T-cell (primary cell): ENCODE measurements at regions not wholly inside any gene's neighbourhood (a gene's known extent, or its start where the extent isn't known, plus 50 kb on each side); places are given as distances from the start of the nearest gene placed in this dataset.

Source experiments
- ATAC-seq, 4 experiments: fragments of 200-7000 bp in 3 of 4; fragments of 150-1000 bp in 1 of 4; cut with Tn5 transposase; replicated peaks in 1 of 4; 1 replicate in 3 of 4; 2 replicates in 1 of 4; pipeline ENCODE4 v1.10.0; 2021; ENCODE audit warnings: moderate library complexity in 3 of 4, mild to moderate bottlenecking in 2 of 4, moderate number of reproducible peaks in 1 of 4
- CTCF ChIA-PET, 2 donors: fragments of 300-600 bp; sonication (Branson Sonifier 250); formaldehyde crosslinking; loops; one replicate each; lab custom pipeline; 2022; ENCODE audit warnings: antibody characterized with exemption in 2 of 2; lab: Charles Lee
- POLR2A ChIA-PET, 2 donors: fragments of 300-600 bp; sonication (Branson Sonifier 250); formaldehyde crosslinking; loops; one replicate each; lab custom pipeline; 2022; ENCODE audit warnings: antibody characterized with exemption in 2 of 2; lab: Charles Lee
- DNase-seq, 35 experiments: peaks; one replicate each; pipeline versions ENCODE4 v3.0.0 to v3.0.0-alpha.2; 2013 to 2023
- H3K27ac ChIP-seq: one replicate; pipeline ENCODE4 v1.5.1; 2013; ENCODE audit warnings: low read length
- H3K27me3 ChIP-seq, 2 experiments: replicated peaks in 1 of 2; 1 replicate in 1 of 2; 2 replicates in 1 of 2; pipeline versions ENCODE4 v1.6.1 to v1.7.0; 2013; ENCODE audit warnings: low read length in 1 of 2, mixed read lengths in 1 of 2; ENCODE audit not compliant: control insufficient read depth in 2 of 2, insufficient read depth in 2 of 2; ENCODE audit errors: extremely low read depth in 1 of 2
- H3K36me3 ChIP-seq, 2 donors: 1 replicate in 1 of 2; 2 replicates in 1 of 2; pipeline versions ENCODE4 v1.6.1 to v1.7.0; 2013; ENCODE audit warnings: low read length in 1 of 2; ENCODE audit not compliant: control insufficient read depth in 2 of 2, insufficient read depth in 1 of 2; ENCODE audit errors: extremely low read depth in 1 of 2
- H3K4me1 ChIP-seq, 2 experiments: 1 replicate in 1 of 2; 2 replicates in 1 of 2; pipeline versions ENCODE4 v1.6.1 to v1.7.0; 2013; ENCODE audit warnings: low read length in 2 of 2, mixed read lengths in 1 of 2; ENCODE audit not compliant: insufficient read depth in 2 of 2, control insufficient read depth in 1 of 2; ENCODE audit errors: extremely low read depth in 1 of 2
- H3K4me3 ChIP-seq, 2 donors: 1 replicate in 1 of 2; 2 replicates in 1 of 2; pipeline versions ENCODE4 v1.5.1 to v1.7.0; 2013; ENCODE audit warnings: mild to moderate bottlenecking in 2 of 2, low read length in 1 of 2, moderate library complexity in 1 of 2; ENCODE audit not compliant: control insufficient read depth in 1 of 2; ENCODE audit errors: extremely low read depth in 1 of 2
- H3K9me3 ChIP-seq: 2 replicates; pipeline ENCODE4 v1.7.0; 2013
- H3K27ac Mint-ChIP-seq, 2 donors: one replicate each; pipeline ENCODE4 v1.8.0; 2020 to 2021; ENCODE audit warnings: mild to moderate bottlenecking in 2 of 2, mixed read lengths in 2 of 2
- H3K27me3 Mint-ChIP-seq, 2 donors: one replicate each; pipeline ENCODE4 v1.8.0; 2021 to 2022; ENCODE audit warnings: mixed read lengths in 2 of 2
- H3K36me3 Mint-ChIP-seq: one replicate; pipeline ENCODE4 v1.8.0; 2021; ENCODE audit warnings: mixed read lengths
- H3K4me1 Mint-ChIP-seq, 3 donors: one replicate each; pipeline ENCODE4 v1.8.0; 2020 to 2022; ENCODE audit warnings: mixed read lengths in 3 of 3, mild to moderate bottlenecking in 1 of 3
- H3K4me3 Mint-ChIP-seq, 3 donors: one replicate each; pipeline ENCODE4 v1.8.0; 2020 to 2022; ENCODE audit warnings: mild to moderate bottlenecking in 3 of 3, mixed read lengths in 3 of 3, moderate library complexity in 3 of 3
- H3K9me3 Mint-ChIP-seq, 3 donors: one replicate each; pipeline ENCODE4 v1.8.0; 2020 to 2022; ENCODE audit warnings: mixed read lengths in 3 of 3
- WGBS: methylation state at CpG from one replicate; pipeline ENCODE4 v1.1.5; 2013; ENCODE audit warnings: missing lambda C conversion rate; ENCODE audit not compliant: insufficient coverage; 5-methylcytosine and 5-hydroxymethylcytosine counted together

DNA sequence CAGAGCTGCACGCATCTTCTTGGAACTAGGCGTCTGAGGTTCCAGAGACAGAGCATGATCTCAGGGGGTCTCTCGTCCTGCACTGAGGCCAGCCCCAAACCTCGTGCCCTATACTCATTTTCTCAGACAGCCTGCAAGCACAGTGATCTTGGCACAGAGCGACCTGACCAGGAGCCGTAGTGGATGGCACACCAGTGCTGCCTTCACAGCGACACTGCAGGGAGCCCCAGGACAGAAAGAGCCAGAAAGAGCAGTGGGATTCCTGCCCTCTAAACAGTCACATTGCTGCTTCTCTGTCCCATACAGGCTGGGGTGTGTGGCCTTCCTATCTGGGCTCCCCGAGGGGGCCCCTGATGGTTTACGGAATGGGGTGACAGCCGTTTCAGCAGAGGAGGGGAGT is 131.0 kb downstream of the RBFOX3 start:
- ChIA-PET POLR2A (no interaction called here), CTCF (no interaction called here)
- 71% methylated on average over 7 of the region's 10 CpGs for WGBS
- no peak overlapping the region for H3K27ac Mint-ChIP-seq
- H3K36me3 Mint-ChIP-seq: no peaks in the 10 kb centered on the region
- no peak overlapping the region for H3K4me3 Mint-ChIP-seq
- peaks cover 46 to 74% of the 10 kb centered on the region in 2 donors for H3K27me3 Mint-ChIP-seq
- Histone ChIP-seq H3K4me3 (no peak overlapping the region), H3K27me3 (peaks cover 0 to 83% of the 10 kb centered on the region in 2 experiments), H3K9me3 (no peaks in the 10 kb centered on the region), H3K27ac (no peak overlapping the region), H3K36me3 (no peaks in the 10 kb centered on the region), H3K4me1 (no peaks in the 10 kb centered on the region)
- ATAC-seq (no peak), DNase-seq (no peak)
- H3K4me1 Mint-ChIP-seq: no peaks in the 10 kb centered on the region
- no peaks in the 10 kb centered on the region for H3K9me3 Mint-ChIP-seq

DNA sequence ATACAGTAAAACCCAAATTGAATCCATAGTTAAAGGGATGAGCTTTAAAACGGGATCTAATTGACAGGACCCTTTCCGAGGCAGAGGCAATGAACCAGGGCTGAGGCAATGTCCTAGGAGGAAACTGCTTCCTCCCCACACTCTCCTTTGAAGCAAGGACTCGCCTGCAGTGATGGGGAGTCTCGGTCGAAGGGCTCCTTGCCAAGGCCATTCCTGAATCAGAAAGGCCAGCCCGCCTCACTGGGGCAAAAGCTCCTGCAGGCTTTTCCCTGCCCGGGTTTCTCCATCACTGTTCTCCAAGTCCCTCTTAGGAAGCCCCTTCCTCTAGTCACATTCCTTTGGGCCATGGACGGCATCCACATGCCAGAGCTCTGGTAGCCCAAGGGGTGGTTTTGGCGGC is 132.0 kb downstream of the RBFOX3 start:
- Histone ChIP-seq H3K27me3 (peaks cover 0 to 79% of the 10 kb centered on the region in 2 experiments), H3K4me1 (no peaks in the 10 kb centered on the region), H3K27ac (no peak overlapping the region), H3K9me3 (no peaks in the 10 kb centered on the region), H3K4me3 (no peak overlapping the region), H3K36me3 (no peaks in the 10 kb centered on the region)
- H3K36me3 Mint-ChIP-seq: no peaks in the 10 kb centered on the region
- 59% methylated on average over 5 of the region's 9 CpGs for WGBS
- no peak overlapping the region for H3K4me3 Mint-ChIP-seq
- ATAC-seq (no peak), DNase-seq (no peak)
- H3K27ac Mint-ChIP-seq: no peak overlapping the region
- ChIA-PET CTCF (no interaction called here), POLR2A (no interaction called here)
- H3K9me3 Mint-ChIP-seq: no peaks in the 10 kb centered on the region
- peaks cover 47 to 79% of the 10 kb centered on the region in 2 donors for H3K27me3 Mint-ChIP-seq
- H3K4me1 Mint-ChIP-seq: no peaks in the 10 kb centered on the region

DNA sequence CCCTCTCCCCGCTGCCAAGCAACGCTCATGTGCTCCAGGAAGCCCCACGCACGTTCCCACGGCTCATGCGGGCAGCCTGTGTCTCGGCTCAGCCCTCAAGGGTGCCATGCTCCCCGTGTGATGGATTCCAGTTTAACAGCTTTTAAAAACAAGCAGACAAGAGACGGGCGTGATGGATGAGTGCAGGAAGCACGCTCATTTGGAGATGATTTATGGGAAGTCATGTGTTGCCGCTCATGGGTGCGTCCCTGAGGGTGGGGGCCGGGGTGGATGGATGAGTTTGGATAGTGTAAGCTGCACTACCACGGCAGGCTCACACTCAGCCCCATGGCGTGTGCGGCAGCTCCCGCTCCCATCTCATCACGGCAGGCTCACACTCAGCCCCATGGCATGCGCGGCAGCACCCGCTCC is 132.8 kb downstream of the RBFOX3 start:
- Histone ChIP-seq H3K4me1 (no peaks in the 10 kb centered on the region), H3K9me3 (no peaks in the 10 kb centered on the region), H3K36me3 (no peaks in the 10 kb centered on the region), H3K27me3 (peaks cover 0 to 72% of the 10 kb centered on the region in 2 experiments), H3K4me3 (no peak overlapping the region), H3K27ac (no peak overlapping the region)
- H3K4me3 Mint-ChIP-seq: no peak overlapping the region
- CTCF ChIA-PET: no interaction called here
- H3K36me3 Mint-ChIP-seq: no peaks in the 10 kb centered on the region
- DNase-seq: no peak
- H3K27me3 Mint-ChIP-seq: peaks cover 42 to 77% of the 10 kb centered on the region in 2 donors
- no peak for ATAC-seq
- H3K9me3 Mint-ChIP-seq: no peaks in the 10 kb centered on the region
- POLR2A ChIA-PET: no interaction called here
- no peaks in the 10 kb centered on the region for H3K4me1 Mint-ChIP-seq
- 72% methylated on average over 20 of the region's 22 CpGs for WGBS
- no peak overlapping the region for H3K27ac Mint-ChIP-seq

DNA sequence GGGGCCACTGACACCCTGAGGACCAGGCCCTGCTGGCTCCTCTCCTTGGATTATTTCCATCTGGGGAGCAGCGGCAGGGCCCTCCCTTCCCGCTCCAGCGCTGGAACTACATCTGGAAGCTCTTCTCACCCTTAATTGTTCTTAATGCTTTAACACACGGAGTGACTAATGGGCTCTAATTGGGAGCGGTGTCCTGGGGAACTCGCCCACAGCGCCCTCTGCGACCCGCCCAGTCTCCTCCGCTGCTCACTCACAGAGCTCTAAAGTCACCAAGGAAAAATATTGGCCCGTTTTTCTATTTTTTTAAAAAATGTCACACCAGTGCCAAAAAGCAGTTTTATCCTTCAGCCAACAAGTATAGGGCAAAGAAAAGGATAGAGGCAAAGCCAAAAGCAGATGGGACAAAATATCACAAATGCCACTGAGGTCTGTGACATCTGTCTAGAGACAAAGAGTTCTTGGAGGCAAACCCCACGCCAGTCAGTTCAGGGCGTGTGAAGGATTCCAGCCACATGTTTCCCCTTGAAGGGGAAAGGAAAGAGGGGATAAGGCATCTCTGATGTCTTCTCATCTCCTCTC is 134.7 kb downstream of the RBFOX3 start:
- H3K36me3 ChIP-seq: no peaks in the 10 kb centered on the region
- H3K36me3 Mint-ChIP-seq: no peaks in the 10 kb centered on the region
- ATAC-seq: no peak
- H3K27ac ChIP-seq: no peak overlapping the region
- no peak overlapping the region for H3K4me3 ChIP-seq
- POLR2A ChIA-PET: no interaction called here
- peaks cover 0 to 65% of the 10 kb centered on the region in 2 experiments for H3K27me3 ChIP-seq
- no peaks in the 10 kb centered on the region for H3K9me3 Mint-ChIP-seq
- peaks cover 38 to 59% of the 10 kb centered on the region in 2 donors for H3K27me3 Mint-ChIP-seq
- DNase-seq: no peak
- no peak overlapping the region for H3K4me3 Mint-ChIP-seq
- H3K4me1 Mint-ChIP-seq: no peaks in the 10 kb centered on the region
- no peak overlapping the region for H3K27ac Mint-ChIP-seq
- 33% methylated on average over 7 of the region's 13 CpGs for WGBS
- no peaks in the 10 kb centered on the region for H3K4me1 ChIP-seq
- H3K9me3 ChIP-seq: no peaks in the 10 kb centered on the region
- CTCF ChIA-PET: no interaction called here

DNA sequence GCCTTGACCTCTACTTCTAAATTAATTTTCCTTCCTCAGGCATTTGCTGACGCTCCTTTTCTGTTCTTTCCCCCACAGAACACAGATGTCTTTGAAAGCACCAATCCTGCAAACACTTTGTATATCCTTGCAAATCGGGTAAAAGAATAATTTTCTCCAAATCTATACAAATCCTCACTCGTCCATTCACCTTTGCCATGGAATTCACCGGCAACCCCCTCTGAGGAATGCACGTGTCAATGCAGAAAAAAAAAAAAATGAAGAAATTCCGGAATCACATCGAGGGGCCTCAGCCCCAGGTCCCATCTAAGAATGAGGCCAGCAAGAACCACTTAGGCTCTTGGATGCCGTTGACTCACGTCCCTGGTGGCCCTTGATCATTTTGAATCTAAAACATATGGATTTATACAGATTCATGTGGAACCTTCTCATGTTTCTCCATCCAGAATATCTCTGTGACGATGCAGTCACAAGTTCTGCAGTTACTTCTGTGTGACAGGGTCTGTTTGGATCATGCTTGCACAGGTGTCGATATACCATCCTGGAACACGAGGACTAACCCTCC is 136.9 kb downstream of the RBFOX3 start:
- Histone ChIP-seq H3K27me3 (peaks cover 0 to 57% of the 10 kb centered on the region in 2 experiments), H3K36me3 (no peaks in the 10 kb centered on the region), H3K4me3 (no peak overlapping the region), H3K4me1 (no peaks in the 10 kb centered on the region), H3K9me3 (no peaks in the 10 kb centered on the region), H3K27ac (no peak overlapping the region)
- ChIA-PET CTCF (no interaction called here), POLR2A (no interaction called here)
- Mint-ChIP-seq H3K36me3 (no peaks in the 10 kb centered on the region), H3K27ac (no peak overlapping the region), H3K9me3 (no peaks in the 10 kb centered on the region), H3K4me1 (no peaks in the 10 kb centered on the region), H3K4me3 (no peak overlapping the region), H3K27me3 (peaks cover 26 to 47% of the 10 kb centered on the region in 2 donors)
- WGBS: 60% methylated on average over 7 of the region's 12 CpGs
- ATAC-seq: no peak
- no peak for DNase-seq

DNA sequence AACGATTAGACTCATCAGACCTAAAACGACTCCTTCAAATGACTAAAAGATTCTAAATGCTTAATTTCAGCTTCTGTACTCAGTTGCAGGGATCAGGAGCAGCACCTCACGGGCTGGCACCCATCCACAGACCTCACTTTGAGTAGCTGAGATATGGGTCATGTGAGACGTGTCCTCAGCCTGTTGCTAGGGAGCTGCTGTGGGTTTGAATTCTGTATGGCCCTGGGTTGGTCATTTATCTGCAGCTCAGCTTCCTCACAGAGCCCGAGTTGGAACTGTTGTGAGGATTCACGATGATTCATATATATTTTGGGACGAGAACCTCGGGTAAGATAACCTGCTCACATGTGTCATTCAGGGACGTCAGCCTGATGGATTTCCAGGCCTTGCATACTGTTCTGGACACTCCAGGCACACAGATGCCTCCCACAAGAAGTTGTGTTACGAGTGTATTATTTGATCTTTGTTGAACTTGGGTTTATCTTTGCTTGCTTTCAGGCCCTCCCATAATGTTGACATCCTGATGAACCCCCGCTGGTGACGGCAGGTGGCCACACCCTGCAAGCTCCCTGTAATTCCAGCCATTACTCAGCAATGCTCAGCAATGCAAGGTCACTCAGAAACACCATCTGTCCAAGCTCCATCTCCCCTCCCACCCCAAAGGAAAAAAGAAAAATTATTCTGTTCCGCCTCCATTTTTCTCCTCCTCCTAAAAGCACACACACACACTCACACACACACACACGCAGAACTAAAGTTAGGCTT is 137.6 kb downstream of the RBFOX3 start:
- no peaks in the 10 kb centered on the region for H3K36me3 ChIP-seq
- peaks cover 0 to 54% of the 10 kb centered on the region in 2 experiments for H3K27me3 ChIP-seq
- Mint-ChIP-seq H3K36me3 (no peaks in the 10 kb centered on the region), H3K27ac (no peak overlapping the region), H3K4me3 (no peak overlapping the region), H3K27me3 (peaks cover 26 to 44% of the 10 kb centered on the region in 2 donors), H3K4me1 (no peaks in the 10 kb centered on the region), H3K9me3 (no peaks in the 10 kb centered on the region)
- ATAC-seq (no peak), DNase-seq (no peak)
- ChIA-PET POLR2A (no interaction called here), CTCF (no interaction called here)
- no peak overlapping the region for H3K27ac ChIP-seq
- WGBS: 57% methylated on average over 11 of the region's 14 CpGs
- H3K4me1 ChIP-seq: no peaks in the 10 kb centered on the region
- H3K9me3 ChIP-seq: no peaks in the 10 kb centered on the region
- no peak overlapping the region for H3K4me3 ChIP-seq
